GM23338 (cell line): ENCODE measurements at regions not wholly inside any gene's neighbourhood (a gene's known extent, or its start where the extent isn't known, plus 50 kb on each side); places are given as distances from the start of the nearest gene placed in this dataset.

Experiments
- CREB1 ChIP-seq: fragments of 250-450 bp; sonication (Bioruptor Pico); IDR thresholded peaks from 2 replicates; pipeline ENCODE4 v1.5.0; 2020; ENCODE audit warnings: low read depth, mild to moderate bottlenecking, moderate library complexity
- CTCF ChIP-seq, 2 experiments: fragments of 200-600 bp in 1 of 2; sonication (generic) in 1 of 2; conservative IDR thresholded peaks; 2 replicates each; pipeline versions ENCODE4 v1.5.1 to v1.6.1; 2016 to 2017; ENCODE audit warnings: antibody characterized with exemption in 2 of 2, low read depth in 2 of 2, mild to moderate bottlenecking in 2 of 2, moderate library complexity in 1 of 2
- EZH2 ChIP-seq: fragments of 200-600 bp; sonication (generic); IDR thresholded peaks from one replicate; pipeline ENCODE4 v1.8.0; 2017; ENCODE audit warnings: antibody characterized with exemption, mild to moderate bottlenecking, low read depth; ENCODE audit not compliant: unreplicated experiment
- EZH2phosphoT487 ChIP-seq: fragments of 200-600 bp; sonication (generic); IDR thresholded peaks from one replicate; pipeline ENCODE4 v1.8.1; 2018; ENCODE audit warnings: antibody characterized with exemption; ENCODE audit not compliant: unreplicated experiment
- JUNB ChIP-seq: IDR thresholded peaks from one replicate; pipeline ENCODE4 v1.6.1; 2016; ENCODE audit warnings: antibody characterized with exemption; ENCODE audit not compliant: unreplicated experiment
- NANOG ChIP-seq: IDR thresholded peaks from 2 replicates; pipeline ENCODE4 v1.6.1; 2016; ENCODE audit warnings: antibody characterized with exemption, borderline replicate concordance
- POLR2AphosphoS5 ChIP-seq: IDR thresholded peaks from 2 replicates; pipeline ENCODE4 v1.6.1; 2016; ENCODE audit warnings: antibody characterized with exemption, low read depth
- REST ChIP-seq: IDR thresholded peaks from one replicate; pipeline ENCODE4 v1.6.1; 2018; ENCODE audit warnings: antibody characterized with exemption; ENCODE audit not compliant: unreplicated experiment
- ZNF114 ChIP-seq: fragments of 250-450 bp; sonication (Bioruptor Pico); IDR thresholded peaks from 2 replicates; pipeline ENCODE4 v1.5.0; 2020; ENCODE audit warnings: mild to moderate bottlenecking, moderate library complexity
- ZNF462 ChIP-seq: fragments of 250-450 bp; sonication (Bioruptor Pico); IDR thresholded peaks from 2 replicates; pipeline ENCODE4 v1.5.0; 2020; ENCODE audit warnings: mild to moderate bottlenecking, moderate library complexity

- TF ChIP-seq EZH2phosphoT487 (no peak), CTCF (conservative IDR thresholded peaks at IDR 0.05; ENCODE audit: low read depth in 2 of 2) (no peak), REST (no peak), CREB1 (CRISPR knock-in tag) (no peak), EZH2 (no peak), POLR2AphosphoS5 (no peak), JUNB (no peak), NANOG (no peak), ZNF114 (no peak), ZNF462 (CRISPR knock-in tag) (no peak)
Observed at GRCh38 chr15:62647843-62648505, 394.6 kb upstream of the TPM1 start.
